ENCODE measurements at regions not wholly inside any gene's neighbourhood (a gene's known extent, or its start where the extent isn't known, plus 50 kb on each side); places are given as distances from the start of the nearest gene placed in this dataset.

GRCh38 chr21:35721701-35722100 is 338.6 kb downstream of the SETD4 start:
- DNase-seq: no peak
- Histone ChIP-seq H3K9me3 (no peaks in the 10 kb centered on the region), H3K27ac (no peak overlapping the region), H3K27me3 (peaks cover 0 to 5% of the 10 kb centered on the region in 2 donors), H3K4me1 (no peaks in the 10 kb centered on the region), H3K4me3 (no peak overlapping the region), H3K36me3 (no peaks in the 10 kb centered on the region)
- intact Hi-C loops (cut with DNase I): no loop called here
- TF ChIP-seq CTCF (IDR thresholded peaks at IDR 0.05): no peak
- TF ChIP-seq POLR2A (IDR thresholded peaks at IDR 0.05): no peak
- ATAC-seq: no peak
- WGBS (ENCODE audit: insufficient coverage, low coverage, low lambda C conversion rate, missing lambda C conversion rate): 69% methylated on average over 4 of the region's 4 CpGs

- intact Hi-C loops (cut with DNase I): no loop called here
- no peaks in the 10 kb centered on the region for H3K9me3 ChIP-seq
- ATAC-seq: no peak
- no peak overlapping the region for H3K27ac ChIP-seq
- 55% methylated on average over 6 of the region's 6 CpGs for WGBS (ENCODE audit: insufficient coverage, low coverage, low lambda C conversion rate, missing lambda C conversion rate)
- H3K4me1 ChIP-seq: no peaks in the 10 kb centered on the region
- H3K36me3 ChIP-seq: no peaks in the 10 kb centered on the region
- H3K27me3 ChIP-seq: no peaks in the 10 kb centered on the region
- TF ChIP-seq CTCF (IDR thresholded peaks at IDR 0.05) (no peak), POLR2A (IDR thresholded peaks at IDR 0.05) (no peak)
- DNase-seq: no peak
- no peak overlapping the region for H3K4me3 ChIP-seq
Measured at GRCh38 chr21:35720208-35720731, 340.1 kb downstream of the SETD4 start.

- TF ChIP-seq CTCF (IDR thresholded peaks at IDR 0.05) (no peak), POLR2A (IDR thresholded peaks at IDR 0.05) (no peak)
- Histone ChIP-seq H3K36me3 (no peaks in the 10 kb centered on the region), H3K27me3 (no peaks in the 10 kb centered on the region), H3K9me3 (no peaks in the 10 kb centered on the region), H3K27ac (no peak overlapping the region), H3K4me3 (peak overlapping the region in 1 of 3 donors; percentile 1), H3K4me1 (no peaks in the 10 kb centered on the region)
- WGBS (ENCODE audit: insufficient coverage, low coverage, low lambda C conversion rate, missing lambda C conversion rate): 23% methylated on average over 1 of the region's 1 CpG
- peak in 2 of 4 donors; percentile 39 to 43 for ATAC-seq
- no peak for DNase-seq
- intact Hi-C loops (cut with DNase I): no loop called here
Measured at GRCh38 chr21:35719080-35719479, 341.2 kb downstream of the SETD4 start.

- H3K27ac ChIP-seq: no peak overlapping the region
- no peaks in the 10 kb centered on the region for H3K36me3 ChIP-seq
- ATAC-seq: no peak
- WGBS (ENCODE audit: insufficient coverage, low coverage, low lambda C conversion rate, missing lambda C conversion rate): 45% methylated on average over 2 of the region's 2 CpGs
- no peaks in the 10 kb centered on the region for H3K4me1 ChIP-seq
- H3K27me3 ChIP-seq: no peaks in the 10 kb centered on the region
- TF ChIP-seq CTCF (IDR thresholded peaks at IDR 0.05) (no peak), POLR2A (IDR thresholded peaks at IDR 0.05) (no peak)
- H3K9me3 ChIP-seq: no peaks in the 10 kb centered on the region
- DNase-seq: no peak
- intact Hi-C loops (cut with DNase I): no loop called here
- no peak overlapping the region for H3K4me3 ChIP-seq
Measured at GRCh38 chr21:35716876-35717565, 343.3 kb downstream of the SETD4 start.
